Stimulated activated CD8-positive, alpha-beta memory T cell treated with anti-CD3 and anti-CD28 coated beads, Interleukin-2, amount 100 ng/mL, for 1 hour (primary cell): ENCODE measurements at regions not wholly inside any gene's neighbourhood (a gene's known extent, or its start where the extent isn't known, plus 50 kb on each side); places are given as distances from the start of the nearest gene placed in this dataset.

ENCODE experiments used
- DNase-seq, 2 donors: peaks; one replicate each; pipeline ENCODE4 v3.0.0-alpha.2; 2020; ENCODE audit warnings: low read depth in 2 of 2

DNA sequence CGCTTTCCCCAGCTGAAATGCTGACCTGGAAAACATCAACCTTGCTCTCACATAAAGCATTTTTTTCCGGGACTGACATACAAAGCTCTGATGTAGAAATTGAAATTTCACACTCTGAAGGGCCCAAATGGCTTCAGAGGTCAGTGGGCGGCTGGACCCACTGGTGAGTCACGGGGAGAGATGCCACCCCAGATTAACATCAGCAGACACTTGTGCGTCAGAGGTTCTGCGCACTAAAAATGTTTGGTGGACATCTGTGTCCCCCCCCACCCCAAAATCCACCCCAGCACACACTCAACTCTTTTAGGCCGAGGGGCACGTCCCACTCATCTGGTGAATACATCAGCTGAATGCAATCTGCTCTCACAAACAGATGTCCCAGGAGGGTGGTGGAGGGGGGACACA, 208.9 kb downstream of the ASB1 start:
- no peak for DNase-seq

GRCh38 chr2:238636269-238637073, 209.7 kb downstream of the ASB1 start:
- DNase-seq: no peak

- DNase-seq: no peak
Observed at GRCh38 chr2:238638100-238638981, 209.5 kb upstream of the TWIST2 start.

GRCh38 chr2:238638982-238639628, 208.8 kb upstream of the TWIST2 start:
- no peak for DNase-seq

DNA sequence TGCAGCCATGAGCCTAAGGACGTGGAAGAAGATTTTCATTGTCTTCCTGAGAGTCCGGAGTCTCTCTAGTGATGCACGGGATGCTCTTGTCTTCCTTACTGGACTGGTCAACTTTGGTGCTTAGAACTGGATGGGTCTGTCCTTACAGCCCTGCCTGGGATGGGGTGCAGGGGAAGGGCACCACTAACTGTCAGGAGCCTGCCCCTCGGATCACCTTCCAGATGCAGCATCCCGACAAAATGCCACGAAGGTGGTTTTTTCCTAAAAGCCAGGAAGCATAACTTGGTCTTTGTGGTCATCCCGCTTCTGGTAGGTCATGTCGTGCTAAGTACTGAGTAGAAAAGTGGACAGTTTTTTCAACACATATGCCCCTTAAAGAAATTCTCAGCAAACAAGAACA, 207.4 kb upstream of the TWIST2 start:
- no peak for DNase-seq

DNA sequence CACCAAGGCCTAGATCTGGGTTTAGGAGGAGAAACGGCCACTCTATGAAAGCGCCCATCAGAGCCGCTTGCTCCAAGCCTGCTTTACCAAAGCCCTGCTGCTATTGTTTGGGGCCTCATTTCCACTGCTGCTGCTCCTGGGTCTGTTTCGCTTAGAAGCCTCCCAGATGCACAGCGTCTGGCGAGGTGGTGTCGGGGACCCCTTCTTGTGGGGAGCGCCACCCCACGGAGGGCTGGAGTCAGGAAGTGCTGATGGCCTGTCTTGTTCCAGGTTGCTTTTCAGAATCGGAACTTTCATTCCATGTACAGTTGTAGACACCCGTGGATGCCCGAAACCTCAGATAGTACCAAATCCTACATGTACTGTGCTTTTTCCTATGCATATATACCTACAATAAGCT, 204.9 kb upstream of the TWIST2 start:
- DNase-seq: no peak

DNA sequence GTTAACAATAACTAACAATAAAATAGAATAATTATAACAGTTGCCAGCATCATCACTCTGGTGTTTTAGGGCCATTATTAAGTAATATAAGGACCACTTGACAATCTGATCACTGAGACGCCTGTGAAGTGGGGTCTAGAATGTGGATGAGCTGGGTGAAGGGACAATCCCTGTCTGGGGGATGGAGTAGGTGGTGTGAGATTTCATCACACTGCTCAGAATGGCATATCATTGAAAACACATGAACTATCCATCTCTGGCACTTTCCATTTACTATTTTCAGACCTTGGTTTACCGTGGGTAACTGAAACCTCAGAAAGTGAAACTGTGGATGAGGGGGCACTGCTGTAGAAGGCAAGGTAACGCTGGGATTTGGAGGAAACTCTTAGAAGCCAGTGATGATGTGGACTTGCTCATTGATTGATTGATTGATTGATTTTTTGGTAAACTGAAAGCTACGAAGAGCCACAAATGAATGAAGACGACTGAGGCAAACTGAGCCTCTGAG, 204.4 kb upstream of the TWIST2 start:
- DNase-seq: no peak

DNA sequence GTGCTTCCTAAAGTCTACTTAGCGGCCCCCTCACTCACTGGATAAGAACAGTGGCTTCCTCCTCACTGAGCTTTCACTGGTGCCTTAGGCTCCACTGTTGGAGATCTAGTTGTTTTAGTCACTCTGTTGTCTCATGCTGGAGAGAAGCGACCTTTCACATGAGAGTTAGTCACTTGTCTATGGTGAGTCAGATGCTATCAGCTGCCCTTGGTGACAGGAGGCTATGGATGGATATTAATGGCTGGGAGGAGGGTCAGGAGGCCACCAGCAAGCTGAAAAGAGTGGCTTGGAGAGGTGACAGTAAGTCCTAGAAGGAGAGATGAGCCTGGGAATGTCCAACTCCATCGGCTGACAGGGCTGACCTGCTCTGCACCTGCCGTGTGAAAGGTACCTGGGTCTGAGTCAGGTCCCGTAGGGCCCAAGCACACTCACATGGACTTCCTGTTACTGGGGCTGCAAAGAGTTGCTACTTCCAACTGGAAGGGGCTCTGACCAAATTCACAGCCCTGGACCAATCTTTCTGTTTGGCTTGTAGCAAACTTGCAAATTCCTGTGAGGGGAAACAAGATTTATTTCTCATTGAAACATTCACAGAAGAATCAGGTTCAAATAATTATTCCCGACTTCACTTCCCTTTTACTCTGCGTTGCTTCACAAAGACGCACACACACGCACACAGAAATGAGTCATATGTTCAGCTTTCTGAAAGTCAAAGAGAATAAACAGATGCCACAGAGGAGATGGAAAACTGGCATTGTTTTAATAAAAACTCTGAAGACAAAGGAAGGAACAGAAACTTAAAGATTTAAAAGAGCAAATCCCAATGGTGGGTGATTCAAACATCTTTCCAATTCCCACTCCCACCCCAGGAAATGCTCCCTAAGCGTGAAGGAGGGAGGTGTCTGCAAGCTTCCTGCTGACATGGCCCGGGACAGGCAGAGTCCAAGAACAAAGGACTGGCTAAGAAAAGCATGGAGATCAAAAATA, 203.5 kb upstream of the TWIST2 start:
- no peak for DNase-seq

GRCh38 chr2:238645095-238645494, 202.8 kb upstream of the TWIST2 start:
- no peak for DNase-seq

- DNase-seq: no peak
Observed at GRCh38 chr2:238645716-238646115, 202.2 kb upstream of the TWIST2 start.

DNA sequence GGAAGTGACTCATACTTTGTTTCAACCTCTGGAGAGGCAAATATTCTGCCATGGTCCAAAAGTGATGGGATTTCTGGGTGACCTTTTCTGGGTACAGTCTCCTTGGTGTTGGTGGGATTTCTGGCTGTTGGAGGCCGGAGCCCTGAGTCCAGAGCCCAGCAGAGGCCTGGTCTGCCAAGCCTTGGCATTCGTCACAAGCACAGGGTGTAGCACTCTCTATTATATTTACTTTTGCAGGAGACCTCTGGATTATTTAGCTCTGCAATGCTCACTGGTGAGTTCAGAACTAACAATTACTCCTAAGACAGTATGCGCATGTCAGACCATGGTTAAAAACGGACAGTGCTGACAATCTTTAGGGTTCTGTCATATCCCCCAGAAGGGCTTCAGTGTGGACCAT, 201.6 kb upstream of the TWIST2 start:
- no peak for DNase-seq

GRCh38 chr2:238646803-238647202, 201.1 kb upstream of the TWIST2 start:
- no peak for DNase-seq

DNA sequence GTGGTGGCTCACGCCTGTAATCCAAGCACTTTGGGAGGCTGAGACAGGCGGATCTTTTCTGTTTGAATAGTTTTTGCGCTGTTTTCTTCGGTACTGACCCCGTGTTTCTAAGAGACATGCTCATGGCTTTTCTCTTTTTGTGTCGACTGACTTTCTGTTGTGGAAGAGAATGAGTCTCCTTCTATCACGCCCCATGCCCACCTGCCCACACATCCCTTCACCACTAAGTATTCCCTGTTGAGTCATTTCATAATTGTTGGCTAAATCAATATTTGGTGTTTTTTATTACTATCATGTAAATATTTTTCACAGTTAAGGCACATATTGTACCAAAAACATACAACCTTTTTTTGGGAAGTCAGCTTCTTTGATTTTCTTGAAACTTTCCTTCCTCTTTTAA, 198.8 kb upstream of the TWIST2 start:
- DNase-seq: no peak

- DNase-seq: no peak
Observed at GRCh38 chr2:238649936-238650518, 197.9 kb upstream of the TWIST2 start.

DNA sequence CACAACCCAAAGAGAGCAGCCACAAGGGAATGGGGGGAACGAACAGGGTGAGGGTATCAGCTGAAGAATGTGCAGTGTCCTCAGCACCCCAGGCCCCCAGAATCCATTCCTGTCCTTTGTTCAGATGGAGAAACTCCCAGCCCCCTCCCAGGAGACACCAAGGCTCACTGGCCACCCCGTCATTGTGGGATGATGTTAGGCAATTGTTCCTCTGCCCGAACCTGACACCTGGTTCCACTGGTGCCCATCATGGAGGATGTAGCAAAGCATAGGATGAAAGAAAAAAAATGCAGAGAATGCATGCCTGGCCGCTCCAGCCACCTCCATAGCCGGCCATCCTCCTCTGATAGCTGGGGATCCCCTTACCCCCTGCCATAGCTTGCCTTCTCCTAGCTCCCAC, 197.3 kb upstream of the TWIST2 start:
- no peak for DNase-seq

- no peak for DNase-seq
Observed at GRCh38 chr2:238651306-238652052, 196.4 kb upstream of the TWIST2 start.

- no peak for DNase-seq
Observed at GRCh38 chr2:238652053-238652770, 195.7 kb upstream of the TWIST2 start.

DNA sequence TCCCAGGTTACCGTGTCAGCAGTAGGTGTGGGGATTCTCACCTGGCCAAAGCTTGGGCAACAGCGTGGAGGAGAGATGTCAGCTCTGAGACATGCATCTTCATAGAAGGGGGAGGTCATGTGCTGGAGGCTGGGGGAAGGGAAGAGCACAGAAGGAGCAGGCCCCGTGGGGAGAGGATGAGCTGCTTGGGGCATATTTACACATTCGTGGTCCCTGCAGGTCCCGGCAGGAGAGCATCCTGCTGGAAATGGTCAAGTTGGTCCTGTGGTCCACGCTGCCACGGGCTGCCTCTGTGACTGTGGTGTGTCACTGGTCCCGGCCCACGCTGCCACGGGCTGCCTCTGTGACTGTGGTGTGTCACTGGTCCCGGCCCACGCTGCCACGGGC, 195.1 kb upstream of the TWIST2 start:
- DNase-seq: no peak

DNA sequence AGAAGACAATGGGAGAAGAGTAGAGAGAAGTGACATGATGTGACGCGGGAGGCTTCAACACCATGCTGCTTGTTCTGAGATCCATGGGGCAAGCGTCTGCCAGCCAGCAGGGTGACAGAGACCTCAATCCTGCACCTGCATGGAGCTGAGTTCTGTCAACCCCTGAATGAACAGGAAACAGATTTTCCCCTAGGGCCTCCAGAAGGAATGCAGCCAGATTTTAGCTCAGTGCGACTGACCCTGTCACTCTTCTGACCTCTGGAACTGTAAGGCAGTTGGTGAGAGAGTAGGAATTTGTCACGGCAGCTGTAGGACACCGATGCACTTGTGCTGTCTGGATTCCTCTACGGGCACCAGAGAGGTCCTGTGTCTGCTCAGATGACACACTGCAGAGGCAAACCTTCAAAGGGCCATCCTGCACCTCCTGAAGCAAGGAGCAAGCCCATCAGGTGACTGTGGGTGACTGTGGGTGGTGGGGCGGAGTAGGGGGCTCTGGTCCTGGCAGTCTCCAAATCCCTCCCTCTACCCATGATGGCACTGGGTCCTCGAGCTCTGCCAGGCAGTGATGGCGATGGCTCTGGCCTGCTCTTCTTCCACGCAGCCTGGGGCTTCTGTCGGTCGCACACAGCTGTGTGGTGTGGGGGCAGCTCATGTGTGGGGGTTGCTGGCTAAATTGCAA, 194.3 kb upstream of the TWIST2 start:
- no peak for DNase-seq
